HG03060 (cell line): ENCODE measurements at regions not wholly inside any gene's neighbourhood (a gene's known extent, or its start where the extent isn't known, plus 50 kb on each side); places are given as distances from the start of the nearest gene placed in this dataset.

Experiments used
- ATAC-seq: cut with Tn5 transposase; IDR thresholded peaks from one replicate; pipeline ENCODE4 v1.9.1; 2021; ENCODE audit warnings: low read depth, moderate number of reproducible peaks; ENCODE audit not compliant: unreplicated experiment

DNA sequence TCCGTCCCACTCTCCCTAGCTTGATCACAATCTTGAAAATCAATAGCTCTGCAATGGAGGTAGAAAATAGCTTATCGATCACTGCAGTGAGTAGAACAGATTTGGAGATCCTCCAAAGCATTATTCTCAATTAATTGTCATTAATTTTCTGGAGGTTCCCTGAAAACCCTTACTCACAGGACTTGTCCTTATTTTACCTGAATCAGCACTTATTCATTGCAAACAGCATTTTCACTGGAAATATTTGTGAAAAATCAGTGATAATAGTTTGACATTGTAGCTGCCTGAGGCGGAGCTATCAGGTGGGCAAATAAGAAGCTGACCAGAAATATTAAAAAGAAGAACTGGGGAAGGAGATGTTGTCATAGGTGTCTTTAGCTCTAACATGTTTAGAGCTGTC, 294.6 kb upstream of the ZSWIM2 start:
- ATAC-seq: no peak

DNA sequence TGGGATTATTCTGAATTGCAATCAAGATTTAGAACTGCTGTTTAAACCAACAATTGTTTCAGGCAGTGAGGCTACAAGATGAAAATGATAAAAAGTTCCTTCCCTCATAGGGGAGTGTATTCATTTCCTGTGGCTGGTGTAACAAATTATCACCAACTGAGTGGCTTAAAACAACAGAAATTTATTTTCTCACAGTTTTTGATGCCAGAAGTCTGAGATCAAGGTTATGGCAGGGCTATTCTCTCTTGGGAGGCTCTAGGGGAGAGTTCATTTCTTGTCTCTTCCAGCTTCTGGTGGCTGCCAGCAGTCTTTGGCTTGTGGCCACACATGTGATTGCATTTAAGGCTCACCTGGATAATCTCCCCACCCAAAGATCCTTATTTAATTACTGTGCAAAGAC, 290.5 kb upstream of the ZSWIM2 start:
- ATAC-seq: no peak

DNA sequence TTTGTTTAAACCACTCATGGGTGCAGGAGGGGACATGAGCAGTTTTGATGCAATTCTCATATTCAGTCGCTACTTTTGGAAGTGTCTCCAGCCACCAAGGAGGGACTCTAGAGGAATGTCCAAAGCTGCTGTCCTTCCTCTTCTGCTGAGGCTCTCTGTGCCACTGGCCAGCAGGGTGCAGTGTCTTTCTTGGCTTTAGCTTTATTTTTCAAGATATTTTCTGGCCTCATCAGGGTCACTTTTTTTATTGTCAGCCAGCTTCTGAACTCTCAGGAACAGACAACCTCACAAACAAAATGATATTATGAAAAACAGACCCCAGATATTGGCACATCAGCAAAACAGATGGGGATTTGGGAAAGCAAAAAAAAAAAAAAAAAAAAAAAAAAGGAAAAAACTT, 289.3 kb upstream of the ZSWIM2 start:
- no peak for ATAC-seq

DNA sequence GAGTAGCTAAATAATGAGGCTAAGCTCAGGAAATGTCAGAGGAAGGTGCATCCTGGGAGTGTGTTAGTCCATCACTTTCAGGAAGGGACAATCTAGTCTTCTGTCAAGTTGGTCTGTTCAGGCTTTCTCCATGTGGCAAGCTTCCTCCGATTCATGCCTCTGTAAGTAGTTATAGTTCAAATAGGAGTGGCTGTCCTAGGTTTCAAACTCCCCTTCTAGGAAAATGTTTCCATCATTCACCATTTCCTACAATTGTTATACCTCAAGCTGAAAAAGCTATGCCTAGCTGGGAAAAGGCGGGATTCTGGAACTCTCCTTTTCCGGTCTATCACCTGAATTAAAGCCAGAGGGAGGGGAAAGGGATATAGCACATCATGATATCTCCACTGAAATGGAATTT, 287.7 kb upstream of the ZSWIM2 start:
- ATAC-seq: no peak

DNA sequence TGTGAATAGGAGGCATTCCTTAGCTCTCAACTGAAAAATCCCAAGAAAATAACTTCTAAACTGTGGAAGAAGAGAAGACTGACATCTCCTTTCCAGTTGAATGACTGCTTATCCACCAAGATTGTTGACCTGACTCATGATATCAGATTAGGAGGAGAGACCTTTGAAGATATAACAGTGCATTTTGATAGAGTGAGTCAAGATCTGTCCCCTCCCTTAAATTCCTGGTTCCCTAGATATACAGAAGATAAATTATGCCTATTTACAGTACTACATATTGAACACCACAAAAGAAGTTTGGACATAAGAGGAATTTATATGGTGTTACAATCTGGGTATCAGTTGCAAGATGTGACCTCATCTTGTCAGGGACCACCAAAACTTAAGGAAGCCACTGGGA, 285.3 kb upstream of the ZSWIM2 start:
- no peak for ATAC-seq

DNA sequence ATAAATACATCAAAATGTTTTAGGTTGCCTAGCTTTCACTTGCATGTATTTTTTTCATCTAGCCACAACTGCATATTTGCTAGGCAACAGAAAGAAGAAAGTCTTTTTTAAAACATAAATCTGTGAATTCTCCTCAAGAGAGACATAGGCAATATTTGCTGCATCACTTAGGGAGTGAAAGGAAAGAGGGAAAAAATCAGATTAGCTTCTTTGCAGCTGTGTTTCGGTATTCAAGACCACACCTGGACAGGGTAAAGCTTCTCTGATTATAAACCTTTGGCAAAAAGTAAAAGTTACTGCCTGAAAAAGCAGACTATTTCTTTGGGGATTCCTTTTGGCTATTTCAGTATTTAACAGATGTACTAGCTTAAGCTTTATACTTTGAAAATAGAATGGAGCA, 280.9 kb upstream of the ZSWIM2 start:
- ATAC-seq: no peak

DNA sequence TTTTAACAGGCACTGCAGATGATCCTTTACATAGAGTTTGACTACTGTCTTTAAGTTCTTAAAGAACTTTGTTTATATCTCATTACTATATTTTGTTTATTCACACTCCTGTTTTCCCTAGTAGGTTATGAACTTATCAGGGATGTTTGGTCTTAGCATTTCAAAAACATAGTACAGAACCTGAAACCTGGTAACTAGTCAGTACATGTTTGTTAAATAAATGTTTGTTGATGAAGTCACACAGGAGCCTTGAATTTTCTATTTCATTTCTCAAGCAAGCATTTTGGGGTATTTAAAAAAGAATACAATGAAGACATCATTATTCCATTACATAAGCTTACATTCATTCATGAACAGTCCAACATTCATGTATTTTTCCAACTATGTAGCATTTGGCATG, 280.3 kb upstream of the ZSWIM2 start:
- no peak for ATAC-seq

DNA sequence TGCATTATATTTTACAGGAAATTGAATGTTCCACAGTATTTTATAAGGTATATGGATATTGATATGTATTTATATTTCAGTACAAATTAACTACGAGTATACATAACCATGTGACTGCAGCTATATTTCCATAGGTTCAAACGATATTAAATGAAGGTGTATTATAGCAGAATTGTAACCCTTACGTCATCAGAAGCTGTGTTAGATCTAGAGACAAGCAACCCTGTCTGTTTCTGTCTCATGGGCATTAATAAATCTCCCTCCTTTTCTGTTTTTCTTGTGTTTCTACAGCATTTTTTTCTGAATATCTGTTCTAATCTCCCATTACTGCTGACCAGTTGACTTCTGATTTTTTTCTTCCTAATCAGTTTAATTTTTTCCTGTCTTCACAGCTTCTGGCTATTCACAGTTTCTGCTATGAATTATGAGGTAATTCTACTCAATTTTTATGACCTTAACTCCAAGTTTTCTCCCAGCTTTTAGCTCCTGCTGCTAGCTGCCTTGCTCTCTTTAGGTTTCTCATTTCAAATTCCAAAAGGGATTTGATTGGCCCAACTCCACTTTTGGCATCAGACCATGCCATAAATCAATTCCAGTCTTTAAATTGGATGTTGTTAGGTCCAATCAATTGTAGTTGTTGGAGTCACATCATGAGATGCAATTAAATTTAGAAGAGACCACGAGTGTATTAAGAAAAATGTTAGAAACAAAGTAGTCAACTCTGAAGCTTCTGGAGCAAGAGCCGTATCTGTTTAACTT, 277.5 kb upstream of the ZSWIM2 start:
- ATAC-seq: no peak

DNA sequence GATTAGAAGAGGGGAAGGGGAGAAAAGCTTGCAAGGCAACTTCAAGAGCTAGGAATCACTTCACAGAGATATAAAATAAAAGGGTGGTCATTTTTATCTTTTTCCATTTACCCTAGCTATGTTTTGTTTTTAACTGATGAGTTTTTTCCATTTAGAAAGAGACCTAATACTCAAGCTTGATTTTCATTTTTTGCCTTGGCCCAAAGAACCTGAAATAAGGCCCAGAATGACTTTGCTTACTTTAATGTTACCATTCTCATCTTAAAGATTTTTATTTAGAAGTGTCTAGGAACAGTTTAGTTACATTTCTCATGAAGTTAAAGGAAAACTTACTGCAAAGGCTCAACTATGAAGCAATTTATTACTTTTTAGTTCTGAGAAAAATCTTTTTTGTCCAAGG, 276.3 kb upstream of the ZSWIM2 start:
- ATAC-seq: no peak

DNA sequence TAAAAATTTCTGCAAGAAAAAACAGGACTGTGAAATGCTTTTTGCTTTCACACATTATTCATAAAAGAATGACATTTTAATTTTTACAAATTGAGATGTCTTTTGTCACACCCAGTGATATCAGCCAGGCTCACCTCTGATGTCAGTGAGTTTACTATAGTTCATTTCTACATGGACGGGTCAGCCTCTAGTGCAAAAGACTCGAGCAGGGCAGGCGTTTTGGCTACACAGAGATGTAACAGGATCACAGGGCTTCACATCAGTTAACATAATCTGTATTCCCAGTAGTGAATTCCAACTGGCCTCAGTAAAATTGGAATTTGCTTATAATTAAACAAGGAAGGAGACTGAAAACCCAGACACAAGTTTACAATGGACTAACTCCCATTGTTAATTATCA, 275.6 kb upstream of the ZSWIM2 start:
- ATAC-seq: no peak

DNA sequence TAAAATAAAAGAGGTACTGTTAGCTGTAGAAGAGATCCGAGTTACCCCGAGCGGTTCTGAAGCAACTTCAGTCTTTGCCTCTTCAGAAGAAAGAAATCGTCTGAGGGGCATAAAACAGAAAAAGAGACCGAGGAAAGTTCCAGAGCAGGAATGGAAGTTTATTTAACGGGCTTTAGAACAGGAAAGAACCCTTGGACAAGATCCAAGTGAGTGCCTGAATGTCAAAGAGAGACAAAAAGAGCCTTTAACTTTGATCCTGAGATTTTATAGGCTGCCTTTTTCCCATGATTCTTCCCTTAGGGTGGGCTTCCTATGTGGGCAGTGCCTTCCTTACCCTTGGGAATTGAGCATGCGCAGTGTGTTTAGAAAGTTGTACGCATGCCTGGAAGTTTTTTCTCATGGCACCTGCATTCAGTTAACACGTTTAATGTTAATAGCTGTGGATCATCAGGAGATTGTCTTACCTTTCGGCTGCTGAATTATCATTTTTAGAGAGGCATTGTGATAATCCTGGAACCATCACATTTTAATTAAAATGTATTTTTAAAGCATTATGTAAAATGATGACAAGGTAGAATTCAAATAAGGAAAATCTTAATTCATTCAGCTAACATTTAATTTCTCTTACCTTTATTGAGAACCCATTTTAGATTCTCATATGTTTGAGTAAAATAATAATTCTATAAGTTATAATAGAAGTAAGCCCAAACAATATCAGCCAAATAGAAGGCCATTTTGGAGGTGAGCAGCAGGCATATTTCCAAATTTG, 269.5 kb upstream of the ZSWIM2 start:
- ATAC-seq: no peak

DNA sequence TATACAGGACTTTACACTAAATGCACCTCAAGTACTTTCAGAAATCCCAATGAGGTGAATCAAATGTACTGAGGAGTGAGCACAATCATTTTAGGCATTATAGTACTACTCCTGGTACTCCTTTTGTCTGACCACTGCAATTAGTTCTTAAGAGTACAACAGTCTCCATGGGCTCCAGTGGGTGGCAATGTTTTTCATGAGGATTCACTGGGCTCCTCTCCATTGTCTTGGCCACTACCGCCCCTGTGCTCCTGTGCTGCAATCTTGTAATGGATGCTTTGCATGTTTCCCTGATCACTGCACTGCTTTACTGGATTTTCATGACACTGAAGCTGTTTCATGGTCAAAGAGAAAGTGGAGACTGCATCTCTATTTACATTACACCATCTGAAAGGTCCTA, 268.5 kb upstream of the ZSWIM2 start:
- no peak for ATAC-seq

DNA sequence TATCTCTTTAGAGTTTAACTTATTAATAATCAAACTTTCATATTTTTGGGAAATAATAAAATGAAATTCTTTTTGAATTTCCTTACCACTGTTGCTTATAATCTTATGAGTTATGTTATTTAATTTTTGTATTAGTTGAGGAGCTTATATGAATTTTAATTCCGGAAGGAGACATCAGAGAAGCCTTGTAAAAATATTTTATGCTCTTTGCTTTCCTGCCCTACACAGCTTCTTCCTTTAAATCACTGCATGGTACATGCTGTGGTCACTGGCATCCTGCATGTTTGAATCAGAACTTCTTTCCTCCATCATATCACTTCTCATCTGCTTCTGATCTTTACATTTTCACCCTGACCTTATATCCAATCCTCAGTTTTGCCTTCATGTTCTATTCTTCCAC, 266.7 kb upstream of the ZSWIM2 start:
- ATAC-seq: no peak

DNA sequence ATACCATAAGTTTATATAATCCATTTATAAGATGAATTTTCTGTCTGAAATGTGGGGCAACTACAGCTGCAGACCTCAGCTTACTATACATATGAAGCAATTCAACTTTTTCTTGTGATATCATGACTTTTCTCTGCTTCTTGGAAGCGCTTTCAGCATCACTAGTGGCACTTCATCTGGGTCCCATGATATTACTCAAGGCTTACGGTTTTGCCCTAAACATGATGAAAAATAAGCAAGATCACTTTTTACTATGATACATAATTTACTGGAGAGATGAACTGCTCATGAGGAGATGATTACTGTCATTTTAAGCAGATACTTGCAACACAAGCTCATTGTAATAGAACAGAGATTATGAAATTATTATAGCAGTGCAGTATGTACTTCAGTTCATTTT, 258.0 kb upstream of the ZSWIM2 start:
- no peak for ATAC-seq

DNA sequence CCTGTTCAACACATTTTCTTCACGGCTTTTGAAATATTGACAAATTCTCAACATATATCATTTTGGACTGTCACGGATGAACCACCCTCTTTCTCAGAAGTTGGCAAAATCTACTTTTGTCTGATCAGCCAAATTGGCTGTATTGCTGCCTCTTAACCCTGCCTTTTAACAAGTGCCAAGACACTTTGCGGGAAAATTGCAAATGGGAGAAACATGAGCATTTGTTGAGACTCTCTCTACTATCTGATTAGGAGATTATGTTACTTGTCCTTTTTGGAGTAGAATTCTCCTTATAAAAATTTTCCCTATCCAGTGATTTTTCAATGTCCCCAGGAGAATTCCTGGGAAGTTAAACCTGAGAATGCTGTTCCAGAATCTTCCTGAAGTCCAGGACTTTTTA, 256.2 kb upstream of the ZSWIM2 start:
- ATAC-seq: no peak

DNA sequence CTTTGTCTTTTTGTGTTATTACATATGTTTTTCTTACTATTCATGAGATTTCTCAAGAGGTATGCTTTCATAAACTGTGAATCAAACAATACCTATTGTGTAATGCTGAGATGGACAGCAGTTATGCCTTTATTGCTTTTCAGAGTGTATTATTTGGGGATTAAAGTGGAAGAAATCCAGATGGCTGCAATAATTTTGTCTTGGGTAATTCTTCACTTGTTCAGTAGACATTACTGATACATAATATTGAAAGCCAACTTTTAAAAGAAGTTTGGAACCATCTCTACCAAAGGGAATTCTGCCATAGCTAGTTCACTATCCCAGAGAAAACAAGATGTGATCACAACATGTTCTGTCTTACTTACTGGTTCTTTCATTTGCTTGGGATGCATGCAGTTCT, 253.4 kb upstream of the ZSWIM2 start:
- ATAC-seq: no peak

DNA sequence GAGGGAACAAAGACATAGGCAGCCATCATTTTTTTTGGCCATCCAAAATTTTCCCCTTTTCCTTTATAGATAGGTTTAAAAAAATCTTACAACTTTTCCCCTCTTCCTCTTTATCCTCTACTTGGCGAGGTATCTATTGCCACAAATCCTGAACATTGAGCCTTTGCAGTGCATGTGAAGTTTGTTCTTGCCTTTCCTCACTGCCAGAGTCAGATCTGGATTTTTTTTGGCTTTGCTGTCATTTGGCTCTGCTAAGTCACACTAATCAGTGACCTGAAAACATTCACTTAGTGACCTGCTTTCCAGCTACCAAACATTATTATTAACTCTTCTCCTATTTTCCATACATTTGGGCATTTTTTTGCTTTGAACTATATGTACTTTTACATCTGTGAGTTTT, 249.2 kb upstream of the ZSWIM2 start:
- ATAC-seq: no peak

DNA sequence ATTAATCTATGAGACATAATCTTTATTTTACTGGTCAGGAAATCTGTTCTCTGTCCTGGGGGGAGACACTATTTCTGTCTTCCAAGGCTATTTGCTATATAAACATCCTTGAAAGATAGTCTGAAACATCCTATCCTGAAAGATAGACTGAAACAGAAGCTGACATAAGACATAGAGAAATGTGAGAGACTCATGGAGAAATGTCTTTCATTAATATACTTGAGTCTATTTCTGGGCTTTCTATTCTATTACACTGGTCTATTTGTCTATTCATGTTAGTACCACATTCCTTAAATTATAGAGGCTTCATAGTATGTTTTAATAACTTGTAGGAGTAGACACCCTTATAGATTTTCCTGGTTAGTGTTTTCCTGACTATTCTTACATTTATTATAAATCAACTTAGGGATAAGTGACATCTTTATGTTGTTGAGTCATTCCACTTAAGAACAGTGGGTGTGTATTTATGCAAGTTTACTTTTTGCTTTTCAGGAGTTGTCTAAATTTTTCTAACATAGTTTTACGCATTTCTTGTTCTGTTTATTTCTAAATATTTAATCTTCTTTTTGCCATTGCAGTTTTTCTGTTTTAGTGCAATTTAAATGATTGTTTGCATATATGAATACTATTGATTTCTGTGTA, 244.9 kb upstream of the ZSWIM2 start:
- ATAC-seq: no peak

DNA sequence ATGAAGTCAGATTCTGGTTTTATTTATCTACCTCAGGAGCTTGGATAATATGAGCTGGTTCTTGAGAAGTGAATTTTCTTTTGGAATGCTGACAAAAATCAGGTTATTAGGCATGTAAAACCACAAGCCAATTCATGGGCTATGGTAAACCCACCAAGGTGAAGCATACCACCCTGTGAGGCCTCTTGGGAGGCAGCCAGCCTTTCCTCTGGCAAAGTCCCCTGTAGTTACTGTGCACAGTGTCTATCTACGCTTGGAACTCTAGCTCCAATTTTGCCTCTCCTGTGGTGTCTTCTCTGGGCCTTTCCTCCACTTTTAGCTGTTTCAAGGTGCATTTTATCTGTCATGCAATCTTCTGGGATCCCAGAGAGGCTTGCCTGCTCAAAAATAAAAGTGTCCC, 242.7 kb upstream of the ZSWIM2 start:
- ATAC-seq: no peak

DNA sequence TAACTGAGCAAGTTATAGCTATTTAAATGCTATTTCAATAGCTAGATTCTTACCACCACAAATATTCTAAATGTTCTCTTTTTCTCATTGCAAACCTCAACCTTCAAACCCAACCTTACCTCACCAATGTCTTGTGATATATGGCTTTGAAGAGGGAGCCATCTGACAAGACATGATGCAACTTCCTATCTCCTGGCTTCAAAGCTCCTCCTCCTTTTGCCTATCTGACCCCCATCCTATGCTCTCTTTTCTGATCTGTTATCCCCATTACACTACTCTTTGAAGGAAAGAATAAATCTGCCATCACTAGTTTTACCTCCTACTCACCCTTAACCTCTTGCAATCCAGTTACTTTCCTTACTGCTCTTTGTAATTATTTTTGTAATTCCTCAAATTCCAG, 235.6 kb upstream of the ZSWIM2 start:
- no peak for ATAC-seq

DNA sequence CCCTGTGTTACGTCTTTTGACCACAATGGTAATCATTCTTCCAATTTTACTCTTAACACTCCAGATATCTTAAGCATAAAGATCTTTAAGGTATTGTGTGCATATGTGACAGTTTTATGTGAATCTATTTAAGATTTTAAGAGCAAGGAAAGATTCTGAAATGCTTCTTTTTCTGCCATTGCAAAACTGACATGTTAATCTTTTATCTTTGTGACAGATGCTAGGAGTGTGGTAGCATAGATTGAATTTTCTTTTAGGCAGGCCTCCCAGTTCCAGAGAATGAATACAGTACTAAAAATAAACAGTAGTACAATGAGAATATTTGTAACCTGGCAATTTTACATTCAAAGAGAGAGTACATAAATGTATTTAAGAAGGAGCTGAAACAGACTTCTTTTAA, 232.5 kb upstream of the ZSWIM2 start:
- ATAC-seq: no peak

DNA sequence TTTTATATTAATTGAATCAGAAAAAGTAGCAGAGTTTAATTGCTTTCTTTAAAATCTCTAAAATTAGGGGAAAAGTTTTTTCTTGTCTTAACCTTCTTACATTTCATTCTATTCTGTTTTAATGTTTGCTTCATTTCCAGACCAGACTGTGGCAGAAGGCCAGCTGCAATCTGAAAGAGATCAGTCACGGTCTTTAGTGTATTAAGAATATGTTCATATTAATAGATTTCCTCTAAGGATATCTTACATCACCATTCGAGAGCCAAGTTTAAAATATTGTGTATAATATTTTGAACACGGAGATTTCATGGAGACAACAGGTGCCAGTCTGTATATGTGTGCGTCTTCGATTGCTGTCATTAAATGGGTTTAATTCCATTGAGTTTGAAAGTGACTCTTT, 230.9 kb upstream of the ZSWIM2 start:
- ATAC-seq: no peak
